Stimulated activated CD4-positive, alpha-beta T cell treated with anti-CD3 and anti-CD28 coated beads, Interleukin-2, amount 100 ng/mL, for 24 hours (primary cell): ENCODE measurements at regions not wholly inside any gene's neighbourhood (a gene's known extent, or its start where the extent isn't known, plus 50 kb on each side); places are given as distances from the start of the nearest gene placed in this dataset.
"Not testable (repeated sequence)": the region's sequence is repeated elsewhere in the genome, so short reads cannot be mapped to it uniquely, and the experiment has no call there.

Source experiments
- DNase-seq, 2 donors: peaks; one replicate each; pipeline ENCODE4 v3.0.0-alpha.2; 2020

- DNase-seq, result no peak
Observed at GRCh38 chr7:16318989-16319915, 102.1 kb downstream of the CRPPA start.

GRCh38 chr7:16318463-16318862 lies 102.9 kb downstream of the CRPPA start:
- no peak for DNase-seq

GRCh38 chr7:16317406-16317805 lies 103.9 kb downstream of the CRPPA start:
- no peak for DNase-seq

- DNase-seq, result no peak
Observed at GRCh38 chr7:16315280-16315679, 106.1 kb downstream of the CRPPA start.

GRCh38 chr7:16309129-16309528 lies 112.2 kb downstream of the CRPPA start:
- DNase-seq, result no peak

GRCh38 chr7:16301291-16301690 lies 120.0 kb downstream of the CRPPA start:
- DNase-seq, result no peak

- no peak for DNase-seq
Observed at GRCh38 chr7:16300361-16300895, 120.9 kb downstream of the CRPPA start.

- no peak for DNase-seq
Observed at GRCh38 chr7:16299853-16300252, 121.5 kb downstream of the CRPPA start.

GRCh38 chr7:16298221-16298620 lies 123.1 kb downstream of the CRPPA start:
- DNase-seq, result no peak

- no peak for DNase-seq
Observed at GRCh38 chr7:16295558-16295957, 125.8 kb downstream of the CRPPA start.

GRCh38 chr7:16293669-16294425 lies 127.5 kb downstream of the CRPPA start:
- no peak for DNase-seq

GRCh38 chr7:16284581-16284980 lies 136.8 kb downstream of the CRPPA start:
- no peak for DNase-seq

- no peak for DNase-seq
Observed at GRCh38 chr7:16278167-16278787, 143.1 kb downstream of the CRPPA start.

GRCh38 chr7:16271990-16272665 lies 149.2 kb downstream of the CRPPA start:
- DNase-seq, result no peak

GRCh38 chr7:16271355-16271915 lies 149.9 kb downstream of the CRPPA start:
- no peak for DNase-seq

- DNase-seq, result no peak
Observed at GRCh38 chr7:16270844-16271243, 150.5 kb downstream of the CRPPA start.

GRCh38 chr7:16268821-16269768 lies 152.2 kb downstream of the CRPPA start:
- no peak for DNase-seq

- DNase-seq, result no peak
Observed at GRCh38 chr7:16267953-16268820, 153.2 kb downstream of the CRPPA start.

GRCh38 chr7:16266877-16267276 lies 154.5 kb downstream of the CRPPA start:
- DNase-seq, result no peak

GRCh38 chr7:16266470-16266869 lies 154.9 kb downstream of the CRPPA start:
- DNase-seq, result not testable (repeated sequence)
